ENCODE measurements at regions not wholly inside any gene's neighbourhood (a gene's known extent, or its start where the extent isn't known, plus 50 kb on each side); places are given as distances from the start of the nearest gene placed in this dataset.
A peak's percentile ranks its signal among the peaks of the same experiment; 100 is the strongest.

DNA sequence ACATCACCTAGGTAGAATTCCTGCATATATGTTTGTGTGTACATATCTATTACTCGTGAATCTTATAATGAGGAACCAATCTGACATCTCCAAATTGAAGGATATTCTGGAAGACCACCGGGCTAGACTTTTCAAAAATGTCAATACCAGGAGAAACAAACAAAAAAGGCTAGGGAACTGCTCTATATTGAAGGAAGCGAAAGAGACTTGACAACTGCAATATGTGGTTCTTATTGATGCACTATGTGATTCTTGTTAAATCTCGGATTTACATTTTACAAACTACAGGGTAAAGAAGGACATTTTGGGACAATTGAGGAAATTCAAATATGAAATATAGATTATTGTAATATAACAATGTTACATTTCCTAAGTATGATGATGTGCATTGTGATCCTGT lies 137.5 kb upstream of the CCDC54 start:
- ChIA-PET POLR2A (no interaction called here), CTCF (no interaction called here)
- Histone ChIP-seq H3K4me1 (ENCODE audit: control extremely low read depth in 1 of 4, control insufficient read depth in 4 of 4, insufficient read depth in 4 of 4, low read length in 3 of 4) (peaks cover 0 to 22% (median 7%) of the 10 kb centered on the region in 4 experiments), H3K27ac (ENCODE audit: insufficient read depth in 1 of 2, low read depth in 1 of 2, low read length in 2 of 2, poor library complexity in 1 of 2, severe bottlenecking in 2 of 2) (no peak overlapping the region), H3K36me3 (ENCODE audit: control insufficient read depth in 4 of 4, insufficient read depth in 4 of 4, low read length in 3 of 4) (no peaks in the 10 kb centered on the region), H3K4me3 (ENCODE audit: control insufficient read depth in 1 of 7, extremely low read depth in 1 of 7, insufficient read depth in 4 of 7, low read depth in 2 of 7, low read length in 6 of 7) (peak overlapping the region in 3 of 7 experiments; percentile 78 to 99 (median 95)), H3K27me3 (replicated peaks in 2 of 5; ENCODE audit: control insufficient read depth in 4 of 5, insufficient read depth in 5 of 5, low read length in 4 of 5) (no peaks in the 10 kb centered on the region), H3K9me3 (ENCODE audit: control extremely low read depth in 1 of 5, control insufficient read depth in 4 of 5, insufficient read depth in 2 of 5, low read depth in 1 of 5, low read length in 4 of 5) (no peaks in the 10 kb centered on the region)
- WGBS (ENCODE audit: insufficient coverage): no CpG with 5 or more reads among the region's 4 CpGs
- no peak for DNase-seq

DNA sequence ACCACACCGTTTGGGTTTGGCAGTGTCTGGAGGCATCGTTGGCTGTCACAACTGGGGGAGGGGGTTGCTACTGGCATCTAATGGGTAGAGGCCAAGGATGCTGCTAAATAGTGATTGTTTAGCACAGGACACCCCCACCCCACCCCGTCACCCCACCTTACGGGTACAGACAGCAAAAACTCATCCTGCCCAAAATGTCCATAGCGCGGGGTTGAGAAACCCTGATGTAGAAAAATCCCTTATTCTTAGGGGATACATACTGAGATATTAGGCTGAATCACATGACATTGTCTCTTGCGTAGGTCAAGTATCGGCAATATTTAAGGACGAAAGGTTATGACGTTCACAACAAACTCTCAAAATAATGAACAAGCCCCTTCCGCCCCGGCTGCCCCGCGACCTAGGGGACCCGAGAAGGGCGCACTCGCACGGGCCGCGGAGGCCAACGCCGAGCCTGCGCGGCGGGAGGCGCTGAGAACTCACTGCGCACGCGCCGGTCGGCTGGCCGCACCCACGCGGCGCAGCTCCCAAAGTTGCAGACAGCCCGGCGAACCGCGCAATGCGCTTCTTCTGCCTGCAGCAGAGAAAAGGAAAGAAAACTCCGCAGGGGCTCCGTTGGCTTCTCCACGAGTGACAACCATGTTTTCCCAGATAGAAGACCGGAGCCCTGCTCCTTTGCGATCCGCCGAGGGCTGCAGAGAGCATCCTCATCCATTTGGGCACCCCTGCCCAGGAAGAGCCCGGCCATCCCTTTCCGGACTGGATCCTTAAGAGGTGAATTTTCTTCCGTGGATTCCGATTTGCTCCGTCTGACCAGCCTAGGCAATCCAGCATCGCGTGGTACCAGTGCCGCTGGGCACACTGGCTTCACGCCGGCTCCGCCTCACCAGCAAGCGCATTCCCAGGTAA lies 136.8 kb upstream of the CCDC54 start:
- POLR2A ChIA-PET: interaction anchor here (0.6 kb wide), 1 partner anchor 430 kb away, joined by 5 read pairs; no protein-coding TSS in a partner anchor

DNA sequence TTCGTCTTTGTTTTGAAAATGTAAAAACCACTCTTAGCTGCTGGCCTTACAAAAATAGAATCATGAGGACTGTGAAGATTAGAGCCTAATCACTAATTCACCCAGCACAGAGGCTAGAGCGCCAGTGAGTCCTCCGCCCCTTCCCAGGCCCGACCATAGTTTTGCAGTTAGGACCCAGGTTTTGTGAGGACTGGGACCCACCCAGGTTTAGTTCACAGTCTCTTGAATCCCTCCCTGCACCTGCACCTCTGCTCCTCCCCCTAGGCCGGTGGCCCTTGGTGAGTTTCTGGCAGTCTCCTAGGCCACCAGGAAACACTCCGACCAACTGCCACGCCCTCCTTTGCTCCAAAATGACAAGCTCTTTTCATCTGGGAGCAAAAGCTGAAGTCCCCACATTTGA lies 136.0 kb upstream of the CCDC54 start:
- Histone ChIP-seq H3K27me3 (replicated peaks in 2 of 5; ENCODE audit: control insufficient read depth in 4 of 5, insufficient read depth in 5 of 5, low read length in 4 of 5) (no peaks in the 10 kb centered on the region), H3K4me3 (ENCODE audit: control insufficient read depth in 1 of 7, extremely low read depth in 1 of 7, insufficient read depth in 4 of 7, low read depth in 2 of 7, low read length in 6 of 7) (peak overlapping the region; percentile 75 to 99 (median 91)), H3K36me3 (ENCODE audit: control insufficient read depth in 4 of 4, insufficient read depth in 4 of 4, low read length in 3 of 4) (peaks cover 0 to 3% (median under 1%) of the 10 kb centered on the region in 4 experiments), H3K9me3 (ENCODE audit: control extremely low read depth in 1 of 5, control insufficient read depth in 4 of 5, insufficient read depth in 2 of 5, low read depth in 1 of 5, low read length in 4 of 5) (no peaks in the 10 kb centered on the region), H3K27ac (ENCODE audit: insufficient read depth in 1 of 2, low read depth in 1 of 2, low read length in 2 of 2, poor library complexity in 1 of 2, severe bottlenecking in 2 of 2) (peak overlapping the region in 1 of 2 experiments; percentile 49), H3K4me1 (ENCODE audit: control extremely low read depth in 1 of 4, control insufficient read depth in 4 of 4, insufficient read depth in 4 of 4, low read length in 3 of 4) (peaks cover 0 to 18% (median 6%) of the 10 kb centered on the region in 4 experiments)
- ChIA-PET CTCF (interaction anchor here (1.0 to 2.9 kb wide), 7 partner anchors 31 to 302 kb away, joined by 3 to 8 read pairs (median 3); no protein-coding TSS in a partner anchor), POLR2A (no interaction called here)
- peak; percentile 18 to 60 (median 49) for DNase-seq
- WGBS (ENCODE audit: insufficient coverage): 0% methylated on average over 4 of the region's 7 CpGs

More for the DNA sequence above, 136.8 kb upstream of the CCDC54 start:
- peak; percentile 76 to 84 (median 81) for DNase-seq
- Histone ChIP-seq H3K4me1 (ENCODE audit: control extremely low read depth in 1 of 4, control insufficient read depth in 4 of 4, insufficient read depth in 4 of 4, low read length in 3 of 4) (peaks cover 0 to 20% (median 7%) of the 10 kb centered on the region in 4 experiments), H3K36me3 (ENCODE audit: control insufficient read depth in 4 of 4, insufficient read depth in 4 of 4, low read length in 3 of 4) (no peaks in the 10 kb centered on the region), H3K27ac (ENCODE audit: insufficient read depth in 1 of 2, low read depth in 1 of 2, low read length in 2 of 2, poor library complexity in 1 of 2, severe bottlenecking in 2 of 2) (peak overlapping the region in 1 of 2 experiments; percentile 49), H3K27me3 (replicated peaks in 2 of 5; ENCODE audit: control insufficient read depth in 4 of 5, insufficient read depth in 5 of 5, low read length in 4 of 5) (no peaks in the 10 kb centered on the region), H3K9me3 (ENCODE audit: control extremely low read depth in 1 of 5, control insufficient read depth in 4 of 5, insufficient read depth in 2 of 5, low read depth in 1 of 5, low read length in 4 of 5) (no peaks in the 10 kb centered on the region), H3K4me3 (ENCODE audit: control insufficient read depth in 1 of 7, extremely low read depth in 1 of 7, insufficient read depth in 4 of 7, low read depth in 2 of 7, low read length in 6 of 7) (peak overlapping the region; percentile 75 to 99 (median 91))
- under 1% methylated on average over 49 of the region's 59 CpGs for WGBS (ENCODE audit: insufficient coverage)
- CTCF ChIA-PET: interaction anchor here (0.8 to 2.9 kb wide), 6 partner anchors 31 to 303 kb away, joined by 3 to 8 read pairs (median 3); no protein-coding TSS in a partner anchor

DNA sequence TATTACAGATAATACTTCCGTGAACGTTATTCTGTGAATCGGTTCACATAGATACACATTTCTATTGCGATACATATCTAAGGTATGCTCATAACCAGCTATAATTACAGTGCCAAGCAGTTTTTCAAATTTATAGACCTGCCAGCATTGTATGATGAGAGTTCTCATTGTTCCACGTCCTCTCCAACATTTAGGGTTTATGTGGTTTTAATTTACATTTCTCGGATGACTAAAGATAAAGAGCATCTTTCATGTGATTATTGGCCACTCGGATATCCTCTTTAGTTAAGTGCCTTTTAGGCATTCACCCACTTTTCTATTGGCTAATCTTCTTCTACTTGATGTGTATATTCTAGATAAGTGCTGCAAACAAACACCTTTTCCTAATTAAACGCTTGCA lies 134.7 kb upstream of the CCDC54 start:
- DNase-seq: no peak
- WGBS (ENCODE audit: insufficient coverage): 87% methylated on average over 5 of the region's 8 CpGs
- Histone ChIP-seq H3K36me3 (ENCODE audit: control insufficient read depth in 4 of 4, insufficient read depth in 4 of 4, low read length in 3 of 4) (peaks cover 0 to 9% (median 3%) of the 10 kb centered on the region in 4 experiments), H3K4me1 (ENCODE audit: control extremely low read depth in 1 of 4, control insufficient read depth in 4 of 4, insufficient read depth in 4 of 4, low read length in 3 of 4) (peaks cover 0 to 18% (median 6%) of the 10 kb centered on the region in 4 experiments), H3K27me3 (replicated peaks in 2 of 5; ENCODE audit: control insufficient read depth in 4 of 5, insufficient read depth in 5 of 5, low read length in 4 of 5) (no peaks in the 10 kb centered on the region), H3K27ac (ENCODE audit: insufficient read depth in 1 of 2, low read depth in 1 of 2, low read length in 2 of 2, poor library complexity in 1 of 2, severe bottlenecking in 2 of 2) (no peak overlapping the region), H3K9me3 (ENCODE audit: control extremely low read depth in 1 of 5, control insufficient read depth in 4 of 5, insufficient read depth in 2 of 5, low read depth in 1 of 5, low read length in 4 of 5) (no peaks in the 10 kb centered on the region), H3K4me3 (ENCODE audit: control insufficient read depth in 1 of 7, extremely low read depth in 1 of 7, insufficient read depth in 4 of 7, low read depth in 2 of 7, low read length in 6 of 7) (no peak overlapping the region)
- ChIA-PET CTCF (interaction anchor here (1.1 to 4.7 kb wide), 4 partner anchors 28 to 297 kb away, joined by 3 to 22 read pairs (median 6); no protein-coding TSS in a partner anchor), POLR2A (no interaction called here)

DNA sequence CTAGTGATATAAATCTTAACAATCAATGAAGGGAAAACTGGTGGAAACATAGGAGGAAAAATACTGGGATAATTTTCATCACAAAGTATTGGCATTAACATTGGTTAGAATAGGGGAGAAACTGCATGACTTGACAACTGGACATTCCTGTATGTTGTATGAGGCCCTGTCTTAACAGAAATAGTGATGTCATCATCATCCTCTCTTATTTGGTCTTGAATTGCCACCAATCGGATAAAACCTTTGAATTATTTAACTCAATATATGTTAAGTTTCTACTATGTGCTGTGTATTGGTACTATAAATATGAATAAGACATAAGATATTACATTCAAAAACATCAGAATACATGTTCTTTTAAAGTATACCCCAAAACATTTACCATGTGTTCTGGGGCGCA lies 130.1 kb upstream of the CCDC54 start:
- WGBS (ENCODE audit: insufficient coverage): no CpG with 5 or more reads among the region's 2 CpGs
- Histone ChIP-seq H3K9me3 (ENCODE audit: control extremely low read depth in 1 of 5, control insufficient read depth in 4 of 5, insufficient read depth in 2 of 5, low read depth in 1 of 5, low read length in 4 of 5) (no peaks in the 10 kb centered on the region), H3K27ac (ENCODE audit: insufficient read depth in 1 of 2, low read depth in 1 of 2, low read length in 2 of 2, poor library complexity in 1 of 2, severe bottlenecking in 2 of 2) (no peak overlapping the region), H3K36me3 (ENCODE audit: control insufficient read depth in 4 of 4, insufficient read depth in 4 of 4, low read length in 3 of 4) (peaks cover 0 to 22% (median 10%) of the 10 kb centered on the region in 4 experiments), H3K4me1 (ENCODE audit: control extremely low read depth in 1 of 4, control insufficient read depth in 4 of 4, insufficient read depth in 4 of 4, low read length in 3 of 4) (peaks cover 0 to 5% (median 0%) of the 10 kb centered on the region in 4 experiments), H3K4me3 (ENCODE audit: control insufficient read depth in 1 of 7, extremely low read depth in 1 of 7, insufficient read depth in 4 of 7, low read depth in 2 of 7, low read length in 6 of 7) (no peak overlapping the region), H3K27me3 (replicated peaks in 2 of 5; ENCODE audit: control insufficient read depth in 4 of 5, insufficient read depth in 5 of 5, low read length in 4 of 5) (no peaks in the 10 kb centered on the region)
- POLR2A ChIA-PET: interaction anchor here (0.6 kb wide), 1 partner anchor 170 kb away, joined by 3 read pairs; no protein-coding TSS in a partner anchor
- CTCF ChIA-PET: interaction anchor here (1.2 to 4.7 kb wide), 3 partner anchors 10 to 174 kb away, joined by 3 to 22 read pairs (median 11); no protein-coding TSS in a partner anchor
- no peak for DNase-seq

DNA sequence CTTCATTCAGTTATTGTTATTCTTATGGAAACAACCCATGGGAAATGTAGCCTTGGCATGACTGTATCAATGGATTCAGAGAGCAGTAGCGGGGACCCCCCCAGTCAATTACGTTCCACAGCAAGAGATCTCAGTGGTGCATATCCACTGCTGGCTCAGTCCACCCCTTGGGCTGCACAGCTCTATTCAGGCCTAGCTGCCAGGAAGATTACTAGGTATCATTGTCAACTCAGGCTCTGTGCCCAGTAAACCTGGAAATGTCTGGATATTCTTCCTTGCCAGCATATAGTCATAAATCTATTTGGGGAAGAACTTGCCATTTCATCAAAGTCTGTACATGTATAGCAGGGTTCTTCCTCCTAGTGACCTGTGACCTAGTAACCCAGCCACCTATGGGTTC lies 128.1 kb upstream of the CCDC54 start:
- H3K9me3 ChIP-seq (ENCODE audit: control extremely low read depth in 1 of 5, control insufficient read depth in 4 of 5, insufficient read depth in 2 of 5, low read depth in 1 of 5, low read length in 4 of 5): no peaks in the 10 kb centered on the region
- H3K4me1 ChIP-seq (ENCODE audit: control extremely low read depth in 1 of 4, control insufficient read depth in 4 of 4, insufficient read depth in 4 of 4, low read length in 3 of 4): no peaks in the 10 kb centered on the region
- no peak overlapping the region for H3K4me3 ChIP-seq (ENCODE audit: control insufficient read depth in 1 of 7, extremely low read depth in 1 of 7, insufficient read depth in 4 of 7, low read depth in 2 of 7, low read length in 6 of 7)
- ChIA-PET POLR2A (no interaction called here), CTCF (no interaction called here)
- 100% methylated on average over 2 of the region's 2 CpGs for WGBS (ENCODE audit: insufficient coverage)
- no peaks in the 10 kb centered on the region for H3K27me3 ChIP-seq (replicated peaks in 2 of 5; ENCODE audit: control insufficient read depth in 4 of 5, insufficient read depth in 5 of 5, low read length in 4 of 5)
- DNase-seq: no peak
- peaks cover 0 to 22% (median 10%) of the 10 kb centered on the region in 4 experiments for H3K36me3 ChIP-seq (ENCODE audit: control insufficient read depth in 4 of 4, insufficient read depth in 4 of 4, low read length in 3 of 4)
- H3K27ac ChIP-seq (ENCODE audit: insufficient read depth in 1 of 2, low read depth in 1 of 2, low read length in 2 of 2, poor library complexity in 1 of 2, severe bottlenecking in 2 of 2): no peak overlapping the region

All from common myeloid progenitor, CD34-positive (primary cell).